Natural killer cell (primary cell): ENCODE measurements at regions not wholly inside any gene's neighbourhood (a gene's known extent, or its start where the extent isn't known, plus 50 kb on each side); places are given as distances from the start of the nearest gene placed in this dataset.
"Not testable (repeated sequence)": the region's sequence is repeated elsewhere in the genome, so short reads cannot be mapped to it uniquely, and the experiment has no call there.

ENCODE experiments used
- ATAC-seq, 3 donors: fragments of 150-1000 bp in 2 of 3; fragments of 200-7000 bp in 1 of 3; cut with Tn5 transposase; 1 replicate in 1 of 3; 2 replicates in 2 of 3; pipeline ENCODE4 v1.10.0; 2021; ENCODE audit warnings: mild to moderate bottlenecking in 2 of 3, moderate library complexity in 2 of 3
- DNase-seq, 2 donors: peaks; one replicate each; pipeline versions ENCODE4 v3.0.0 to v3.0.0-alpha.2; 2013 to 2021; ENCODE audit warnings: mixed read lengths in 1 of 2
- H3K27ac ChIP-seq: one replicate; pipeline ENCODE4 v1.5.1; 2013; ENCODE audit warnings: mild to moderate bottlenecking, low read length
- H3K27me3 ChIP-seq: one replicate; pipeline ENCODE4 v1.6.1; 2013; ENCODE audit warnings: low read length; ENCODE audit not compliant: control insufficient read depth, insufficient read depth
- H3K36me3 ChIP-seq: one replicate; pipeline ENCODE4 v1.6.1; 2013; ENCODE audit warnings: low read length; ENCODE audit not compliant: control insufficient read depth, insufficient read depth
- H3K4me1 ChIP-seq: one replicate; pipeline ENCODE4 v1.6.1; 2013; ENCODE audit warnings: low read length; ENCODE audit not compliant: control insufficient read depth, insufficient read depth
- H3K4me3 ChIP-seq: one replicate; pipeline ENCODE4 v1.5.1; 2013; ENCODE audit warnings: low read length
- H3K9me3 ChIP-seq: one replicate; pipeline ENCODE4 v1.6.1; 2013; ENCODE audit warnings: low read length; ENCODE audit not compliant: control insufficient read depth, insufficient read depth
- H3K27ac Mint-ChIP-seq, 2 donors: one replicate each; pipeline ENCODE4 v1.8.0; 2022; ENCODE audit warnings: mild to moderate bottlenecking in 2 of 2, mixed read lengths in 2 of 2, moderate library complexity in 1 of 2
- H3K27me3 Mint-ChIP-seq, 2 donors: one replicate each; pipeline ENCODE4 v1.8.0; 2022; ENCODE audit warnings: low read depth in 2 of 2, mixed read lengths in 2 of 2
- H3K36me3 Mint-ChIP-seq: one replicate; pipeline ENCODE4 v1.8.0; 2022; ENCODE audit warnings: mixed read lengths
- H3K4me1 Mint-ChIP-seq, 2 donors: one replicate each; pipeline ENCODE4 v1.8.0; 2022; ENCODE audit warnings: mixed read lengths in 2 of 2
- H3K4me3 Mint-ChIP-seq: one replicate; pipeline ENCODE4 v1.8.0; 2022; ENCODE audit warnings: mild to moderate bottlenecking, moderate library complexity, mixed read lengths
- H3K9me3 Mint-ChIP-seq, 2 donors: one replicate each; pipeline ENCODE4 v1.8.0; 2022; ENCODE audit warnings: mixed read lengths in 2 of 2
- CTCF ChIP-seq: fragments of 200-600 bp; IDR thresholded peaks from one replicate; pipeline ENCODE4 v1.8.0; 2022; ENCODE audit warnings: antibody characterized with exemption
- WGBS: methylation state at CpG from one replicate; pipeline ENCODE4 v1.1.7; 2013; ENCODE audit warnings: missing lambda C conversion rate; ENCODE audit not compliant: insufficient coverage; 5-methylcytosine and 5-hydroxymethylcytosine counted together
- intact Hi-C: fragments of 100-400 bp; cut with micrococcal nuclease; formaldehyde crosslinking; loops from one replicate; pipeline ENCODE4 v1.14.2; 2022

GRCh38 chr4:188780686-188781085, 641.4 kb downstream of the TRIML1 start:
- H3K9me3 Mint-ChIP-seq: peaks cover 6 to 8% of the 10 kb centered on the region in 2 donors

GRCh38 chr4:188781655-188782054, 642.4 kb downstream of the TRIML1 start:
- no peak for TF ChIP-seq CTCF
- H3K4me3 Mint-ChIP-seq: no peak overlapping the region
- Histone ChIP-seq H3K4me3 (no peak overlapping the region), H3K9me3 (peaks cover under 1% of the 10 kb centered on the region), H3K27ac (no peak overlapping the region), H3K27me3 (no peaks in the 10 kb centered on the region), H3K36me3 (no peaks in the 10 kb centered on the region), H3K4me1 (no peaks in the 10 kb centered on the region)
- intact Hi-C loops: no loop called here
- no peaks in the 10 kb centered on the region for H3K27me3 Mint-ChIP-seq
- H3K27ac Mint-ChIP-seq: no peak overlapping the region
- H3K4me1 Mint-ChIP-seq: no peaks in the 10 kb centered on the region
- peaks cover 6 to 8% of the 10 kb centered on the region in 2 donors for H3K9me3 Mint-ChIP-seq
- H3K36me3 Mint-ChIP-seq: no peaks in the 10 kb centered on the region
- no peak for DNase-seq
- ATAC-seq: no peak
- 28% methylated on average over 3 of the region's 3 CpGs for WGBS

More at GRCh38 chr4:188780686-188781085, 641.4 kb downstream of the TRIML1 start:
- no peak for TF ChIP-seq CTCF
- intact Hi-C loops: no loop called here
- Histone ChIP-seq H3K27me3 (no peaks in the 10 kb centered on the region), H3K4me1 (no peaks in the 10 kb centered on the region), H3K9me3 (peaks cover 5% of the 10 kb centered on the region), H3K27ac (no peak overlapping the region), H3K36me3 (no peaks in the 10 kb centered on the region), H3K4me3 (no peak overlapping the region)
- DNase-seq (no peak), ATAC-seq (no peak)
- Mint-ChIP-seq H3K4me1 (no peaks in the 10 kb centered on the region), H3K27ac (no peak overlapping the region), H3K4me3 (no peak overlapping the region), H3K27me3 (no peaks in the 10 kb centered on the region), H3K36me3 (no peaks in the 10 kb centered on the region)
- WGBS: 85% methylated on average over 5 of the region's 5 CpGs

GRCh38 chr4:188783175-188783574, 643.9 kb downstream of the TRIML1 start:
- no peaks in the 10 kb centered on the region for H3K36me3 Mint-ChIP-seq
- no peaks in the 10 kb centered on the region for H3K36me3 ChIP-seq
- no peaks in the 10 kb centered on the region for H3K27me3 Mint-ChIP-seq
- no peak for DNase-seq
- no peak overlapping the region for H3K27ac Mint-ChIP-seq
- peaks cover 8 to 9% of the 10 kb centered on the region in 2 donors for H3K9me3 Mint-ChIP-seq
- no peak overlapping the region for H3K4me3 ChIP-seq
- H3K9me3 ChIP-seq: no peaks in the 10 kb centered on the region
- no peak overlapping the region for H3K27ac ChIP-seq
- H3K4me1 ChIP-seq: no peaks in the 10 kb centered on the region
- no peaks in the 10 kb centered on the region for H3K4me1 Mint-ChIP-seq
- H3K4me3 Mint-ChIP-seq: no peak overlapping the region
- ATAC-seq: no peak
- TF ChIP-seq CTCF: no peak
- H3K27me3 ChIP-seq: no peaks in the 10 kb centered on the region
- 85% methylated on average over 4 of the region's 4 CpGs for WGBS
- intact Hi-C loops: no loop called here

- H3K4me1 ChIP-seq: no peaks in the 10 kb centered on the region
- no peaks in the 10 kb centered on the region for H3K27me3 Mint-ChIP-seq
- no peak for ATAC-seq
- intact Hi-C loops: no loop called here
- no peak overlapping the region for H3K27ac Mint-ChIP-seq
- no peaks in the 10 kb centered on the region for H3K9me3 ChIP-seq
- no peak overlapping the region for H3K4me3 ChIP-seq
- H3K9me3 Mint-ChIP-seq: peaks cover 8 to 9% of the 10 kb centered on the region in 2 donors
- WGBS: 92% methylated on average over 7 of the region's 7 CpGs
- no peaks in the 10 kb centered on the region for H3K36me3 Mint-ChIP-seq
- no peak overlapping the region for H3K27ac ChIP-seq
- H3K36me3 ChIP-seq: no peaks in the 10 kb centered on the region
- no peak for TF ChIP-seq CTCF
- no peaks in the 10 kb centered on the region for H3K4me1 Mint-ChIP-seq
- H3K27me3 ChIP-seq: no peaks in the 10 kb centered on the region
- no peak for DNase-seq
- no peak overlapping the region for H3K4me3 Mint-ChIP-seq
Measured at GRCh38 chr4:188783606-188784160, 644.4 kb downstream of the TRIML1 start.

GRCh38 chr4:188796600-188796999, 657.4 kb downstream of the TRIML1 start:
- Mint-ChIP-seq H3K36me3 (peaks cover 12% of the 10 kb centered on the region), H3K9me3 (peaks cover 2 to 11% of the 10 kb centered on the region in 2 donors)
- H3K27ac ChIP-seq, DNase-seq, H3K4me1 ChIP-seq, H3K4me3 ChIP-seq, intact Hi-C loops, H3K27me3 ChIP-seq, H3K36me3 ChIP-seq, H3K4me3 Mint-ChIP-seq, H3K4me1 Mint-ChIP-seq, H3K27ac Mint-ChIP-seq, ATAC-seq, H3K9me3 ChIP-seq, H3K27me3 Mint-ChIP-seq: not testable (repeated sequence)
- 96% methylated on average over 46 of the region's 46 CpGs for WGBS
